HCT116 (cell line): ENCODE measurements at regions not wholly inside any gene's neighbourhood (a gene's known extent, or its start where the extent isn't known, plus 50 kb on each side); places are given as distances from the start of the nearest gene placed in this dataset.

Experiments used
- ATAC-seq: fragments of 200-7000 bp; cut with Tn5 transposase; 2 replicates; pipeline ENCODE4 v1.9.1; 2020; ENCODE audit warnings: mild to moderate bottlenecking, moderate library complexity
- BruUV-seq: library from RNA; stranded (reverse); fragments of 400-500 nt; replicated peaks from 2 replicates; lab custom pipeline; 2021; lab: Mats Ljungman, UMichigan
- CTCF ChIA-PET: fragments of 300-600 bp; sonication (Branson Sonifier 250); formaldehyde crosslinking; loops from one replicate; lab custom pipeline; 2021; ENCODE audit warnings: antibody characterized with exemption; lab: Charles Lee
- POLR2A ChIA-PET: fragments of 300-600, 350-600 bp; sonication (Branson Sonifier 250); formaldehyde crosslinking; loops from one replicate; lab custom pipeline; 2021; ENCODE audit warnings: antibody characterized with exemption; lab: Charles Lee
- RAD21 ChIA-PET, 2 experiments: fragments of 300-600 bp; sonication (Branson Sonifier 250); formaldehyde crosslinking; loops; one replicate each; lab custom pipeline; 2023; ENCODE audit warnings: low total read pairs in 2 of 2; ENCODE audit not compliant: uncharacterized antibody in 2 of 2, unreplicated experiment in 2 of 2, low non-redundant PET in 1 of 2; lab: Charles Lee
- DNase-seq: peaks from one replicate; pipeline ENCODE4 v3.0.0-alpha.2; 2010; ENCODE audit warnings: low read depth, low spot score
- H2AFZ ChIP-seq: fragments of 200-600 bp; shearing (Covaris generic), sonication (generic); 2 replicates; pipeline ENCODE4 v1.6.1; 2017; ENCODE audit warnings: low read depth, mixed run types, mixed read lengths, antibody characterized with exemption, low read length; ENCODE audit not compliant: poor library complexity, severe bottlenecking
- H3K27ac ChIP-seq: 2 replicates; pipeline ENCODE4 v1.5.1; 2012; ENCODE audit warnings: low read depth, low read length
- H3K27me3 ChIP-seq: fragments of 200-600 bp; sonication (generic); 2 replicates; pipeline ENCODE4 v1.6.1; 2016; ENCODE audit warnings: mixed run types, low read length, mixed read lengths; ENCODE audit not compliant: insufficient read depth
- H3K36me3 ChIP-seq, 2 experiments: fragments of 200-500 bp in 1 of 2; fragments of 200-600 bp in 1 of 2; sonication (Bioruptor generic) in 1 of 2; sonication (generic) in 1 of 2; 2 replicates each; pipeline versions ENCODE4 v1.5.1 to v1.6.1; 2014 to 2016; ENCODE audit warnings: low read length in 2 of 2, inconsistent platforms in 1 of 2, mixed read lengths in 1 of 2, mixed run types in 1 of 2; ENCODE audit not compliant: insufficient read depth in 2 of 2, control insufficient read depth in 1 of 2
- H3K4me1 ChIP-seq, 2 experiments: fragments of 200-600 bp in 1 of 2; sonication (generic) in 1 of 2; 2 replicates each; pipeline versions ENCODE4 v1.5.1 to v1.6.1; 2012 to 2017; ENCODE audit warnings: low read length in 2 of 2, inconsistent platforms in 1 of 2, mild to moderate bottlenecking in 1 of 2, mixed read lengths in 1 of 2, mixed run types in 1 of 2, moderate library complexity in 1 of 2; ENCODE audit not compliant: insufficient read depth in 2 of 2, control insufficient read depth in 1 of 2
- H3K4me2 ChIP-seq: fragments of 200-600 bp; sonication (generic); 2 replicates; pipeline ENCODE4 v1.6.1; 2017; ENCODE audit warnings: mixed run types, low read length, mixed read lengths
- H3K4me3 ChIP-seq, 2 experiments: fragments of 200-600 bp in 1 of 2; sonication (generic) in 1 of 2; replicated peaks in 1 of 2; 2 replicates each; pipeline ENCODE4 v1.5.1; 2011 to 2016; ENCODE audit warnings: low read length in 2 of 2, control low read depth in 1 of 2, low read depth in 1 of 2, mild to moderate bottlenecking in 1 of 2, mixed read lengths in 1 of 2, mixed run types in 1 of 2
- H3K79me2 ChIP-seq: fragments of 200-600 bp; sonication (generic); 2 replicates; pipeline ENCODE4 v1.6.1; 2017; ENCODE audit warnings: mild to moderate bottlenecking, mixed run types, low read length, moderate library complexity, mixed read lengths; ENCODE audit not compliant: insufficient read depth
- H3K9ac ChIP-seq: fragments of 200-600 bp; sonication (generic); 2 replicates; pipeline ENCODE4 v1.6.1; 2016; ENCODE audit warnings: low read length, mixed read lengths
- H3K9me2 ChIP-seq: fragments of 200-600 bp; sonication (generic), shearing (Covaris generic); 2 replicates; pipeline ENCODE4 v1.6.1; 2017; ENCODE audit warnings: mixed run types, mild to moderate bottlenecking, moderate library complexity; ENCODE audit not compliant: insufficient read depth
- H3K9me3 ChIP-seq, 2 experiments: fragments of 200-500 bp in 1 of 2; fragments of 200-600 bp in 1 of 2; sonication (Bioruptor generic) in 1 of 2; sonication (generic) in 1 of 2; 2 replicates each; pipeline ENCODE4 v1.6.1; 2014 to 2017; ENCODE audit warnings: low read length in 2 of 2, mixed read lengths in 2 of 2, inconsistent platforms in 1 of 2, low read depth in 1 of 2, mild to moderate bottlenecking in 1 of 2, mixed run types in 1 of 2, moderate library complexity in 1 of 2; ENCODE audit not compliant: control insufficient read depth in 1 of 2, insufficient read depth in 1 of 2
- H4K20me1 ChIP-seq: fragments of 200-600 bp; sonication (generic), shearing (Covaris generic); 2 replicates; pipeline ENCODE4 v1.6.1; 2017; ENCODE audit warnings: mixed run types, mild to moderate bottlenecking, moderate library complexity; ENCODE audit not compliant: insufficient read depth
- EGR1 ChIP-seq: IDR thresholded peaks from 2 replicates; pipeline ENCODE4 v1.6.1; 2012; ENCODE audit warnings: low read depth
- ELF1 ChIP-seq: IDR thresholded peaks from 2 replicates; pipeline ENCODE4 v1.6.1; 2012; ENCODE audit warnings: low read depth, borderline replicate concordance
- SP1 ChIP-seq: IDR thresholded peaks from 2 replicates; pipeline ENCODE4 v1.6.1; 2012; ENCODE audit warnings: low read depth
- ZFX ChIP-seq: fragments of 450-650 bp; IDR thresholded peaks from 2 replicates; pipeline ENCODE4 v1.6.1; 2017
- ZNF274 ChIP-seq: fragments of 200-500 bp; sonication (Bioruptor generic); IDR thresholded peaks from 2 replicates; pipeline ENCODE4 v1.6.1; 2014; ENCODE audit warnings: mild to moderate bottlenecking, low read depth, low read length, inconsistent platforms
- intact Hi-C: fragments of 100-400 bp; cut with micrococcal nuclease; formaldehyde crosslinking; loops from 2 replicates; pipeline ENCODE4 v1.10.0; 2022
- TF ChIP-seq, protein P1 (sequence below): IDR thresholded peaks from 2 replicates; pipeline ENCODE4 v1.6.1; 2012
- TF ChIP-seq, protein P2 (sequence below): IDR thresholded peaks from 2 replicates; pipeline ENCODE4 v1.6.1; 2012; ENCODE audit warnings: low read depth
- TF ChIP-seq, protein P3 (sequence below): IDR thresholded peaks from 2 replicates; pipeline ENCODE4 v1.6.1; 2012
- TF ChIP-seq, protein P4 (sequence below): IDR thresholded peaks from 2 replicates; pipeline ENCODE4 v1.6.1; 2011; ENCODE audit warnings: mild to moderate bottlenecking, low read length, moderate library complexity; ENCODE audit not compliant: insufficient replicate concordance; ENCODE audit errors: extremely low read depth

DNA sequence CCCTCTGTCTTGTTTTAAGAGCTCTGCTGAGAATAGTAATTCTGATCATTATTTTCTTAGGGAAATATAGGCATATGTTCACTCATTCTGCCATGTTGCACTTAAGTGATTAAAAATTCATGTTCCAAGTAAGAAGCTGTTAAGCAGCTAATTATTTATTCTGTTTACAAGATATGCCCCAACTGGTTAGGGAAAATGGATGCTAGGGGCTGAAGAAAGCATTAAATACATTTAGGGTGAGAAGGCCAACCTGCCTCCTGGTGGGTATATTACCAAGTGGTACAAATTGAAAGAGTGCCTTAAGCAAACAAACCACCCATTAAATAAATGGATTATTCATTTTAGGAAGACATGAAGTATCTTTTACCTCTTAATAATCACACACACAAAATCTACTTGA is 392.6 kb upstream of the EPHA5 start:
- ChIA-PET RAD21 (no interaction called here), POLR2A (no interaction called here), CTCF (no interaction called here)
- no peak overlapping the region for H3K9ac ChIP-seq
- ATAC-seq = no peak
- no peaks in the 10 kb centered on the region for H3K36me3 ChIP-seq
- intact Hi-C loops = no loop called here
- no peaks in the 10 kb centered on the region for H3K79me2 ChIP-seq
- H2AFZ ChIP-seq = no peak overlapping the region
- H3K27ac ChIP-seq = no peak overlapping the region
- no peak overlapping the region for H3K4me2 ChIP-seq
- H3K4me3 ChIP-seq = no peak overlapping the region
- no peaks in the 10 kb centered on the region for H3K9me2 ChIP-seq
- TF ChIP-seq EGR1 = no peak
- TF ChIP-seq, protein P1, sequence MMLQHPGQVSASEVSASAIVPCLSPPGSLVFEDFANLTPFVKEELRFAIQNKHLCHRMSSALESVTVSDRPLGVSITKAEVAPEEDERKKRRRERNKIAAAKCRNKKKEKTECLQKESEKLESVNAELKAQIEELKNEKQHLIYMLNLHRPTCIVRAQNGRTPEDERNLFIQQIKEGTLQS = no peak
- TF ChIP-seq, protein P2, sequence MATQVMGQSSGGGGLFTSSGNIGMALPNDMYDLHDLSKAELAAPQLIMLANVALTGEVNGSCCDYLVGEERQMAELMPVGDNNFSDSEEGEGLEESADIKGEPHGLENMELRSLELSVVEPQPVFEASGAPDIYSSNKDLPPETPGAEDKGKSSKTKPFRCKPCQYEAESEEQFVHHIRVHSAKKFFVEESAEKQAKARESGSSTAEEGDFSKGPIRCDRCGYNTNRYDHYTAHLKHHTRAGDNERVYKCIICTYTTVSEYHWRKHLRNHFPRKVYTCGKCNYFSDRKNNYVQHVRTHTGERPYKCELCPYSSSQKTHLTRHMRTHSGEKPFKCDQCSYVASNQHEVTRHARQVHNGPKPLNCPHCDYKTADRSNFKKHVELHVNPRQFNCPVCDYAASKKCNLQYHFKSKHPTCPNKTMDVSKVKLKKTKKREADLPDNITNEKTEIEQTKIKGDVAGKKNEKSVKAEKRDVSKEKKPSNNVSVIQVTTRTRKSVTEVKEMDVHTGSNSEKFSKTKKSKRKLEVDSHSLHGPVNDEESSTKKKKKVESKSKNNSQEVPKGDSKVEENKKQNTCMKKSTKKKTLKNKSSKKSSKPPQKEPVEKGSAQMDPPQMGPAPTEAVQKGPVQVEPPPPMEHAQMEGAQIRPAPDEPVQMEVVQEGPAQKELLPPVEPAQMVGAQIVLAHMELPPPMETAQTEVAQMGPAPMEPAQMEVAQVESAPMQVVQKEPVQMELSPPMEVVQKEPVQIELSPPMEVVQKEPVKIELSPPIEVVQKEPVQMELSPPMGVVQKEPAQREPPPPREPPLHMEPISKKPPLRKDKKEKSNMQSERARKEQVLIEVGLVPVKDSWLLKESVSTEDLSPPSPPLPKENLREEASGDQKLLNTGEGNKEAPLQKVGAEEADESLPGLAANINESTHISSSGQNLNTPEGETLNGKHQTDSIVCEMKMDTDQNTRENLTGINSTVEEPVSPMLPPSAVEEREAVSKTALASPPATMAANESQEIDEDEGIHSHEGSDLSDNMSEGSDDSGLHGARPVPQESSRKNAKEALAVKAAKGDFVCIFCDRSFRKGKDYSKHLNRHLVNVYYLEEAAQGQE = no peak
- TF ChIP-seq, protein P3, sequence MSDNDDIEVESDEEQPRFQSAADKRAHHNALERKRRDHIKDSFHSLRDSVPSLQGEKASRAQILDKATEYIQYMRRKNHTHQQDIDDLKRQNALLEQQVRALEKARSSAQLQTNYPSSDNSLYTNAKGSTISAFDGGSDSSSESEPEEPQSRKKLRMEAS = no peak
- H3K4me1 ChIP-seq = no peaks in the 10 kb centered on the region
- H4K20me1 ChIP-seq = no peaks in the 10 kb centered on the region
- peaks cover 24 to 30% of the 10 kb centered on the region in 2 experiments; a peak in 3 of 4 replicates for H3K9me3 ChIP-seq
- no peak for DNase-seq
- no TSS peak for BruUV-seq
- no peaks in the 10 kb centered on the region for H3K27me3 ChIP-seq

DNA sequence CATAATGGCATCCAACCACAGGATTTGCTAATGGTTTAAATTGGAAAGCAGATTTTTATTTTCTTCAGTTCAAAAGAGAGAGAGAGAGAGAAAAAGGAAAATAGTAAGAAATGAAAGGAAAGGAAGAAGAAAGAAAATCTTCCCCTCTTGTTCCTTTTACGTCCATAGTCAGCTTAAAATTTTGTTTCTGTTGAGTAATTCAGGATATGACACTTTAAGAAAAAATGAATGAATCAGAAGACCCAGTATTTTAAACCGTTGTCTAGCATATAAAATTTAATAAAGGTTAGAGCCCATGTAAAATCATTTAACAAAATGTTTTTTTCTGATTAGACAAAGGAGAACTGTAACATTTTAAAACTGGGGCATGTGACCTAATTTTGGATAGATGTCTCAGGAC is 391.8 kb upstream of the EPHA5 start:
- H3K9me2 ChIP-seq = no peaks in the 10 kb centered on the region
- H3K9me3 ChIP-seq = peaks cover 29 to 30% of the 10 kb centered on the region in 2 experiments; a peak in 2 of 4 replicates
- H4K20me1 ChIP-seq = no peaks in the 10 kb centered on the region
- no peaks in the 10 kb centered on the region for H3K79me2 ChIP-seq
- H3K4me3 ChIP-seq = no peak overlapping the region
- H3K4me2 ChIP-seq = no peak overlapping the region
- no peaks in the 10 kb centered on the region for H3K36me3 ChIP-seq
- H3K9ac ChIP-seq = no peak overlapping the region
- no peaks in the 10 kb centered on the region for H3K27me3 ChIP-seq
- BruUV-seq = no TSS peak
- no peak overlapping the region for H3K27ac ChIP-seq
- intact Hi-C loops = no loop called here
- ChIA-PET CTCF (no interaction called here), RAD21 (no interaction called here), POLR2A (no interaction called here)
- DNase-seq (no peak), ATAC-seq (no peak)
- no peaks in the 10 kb centered on the region for H3K4me1 ChIP-seq
- H2AFZ ChIP-seq = no peak overlapping the region
- TF ChIP-seq ZNF274 (no peak), EGR1 (no peak), ELF1 (no peak), ZFX (no peak), SP1 (no peak)
- TF ChIP-seq, protein P1 = no peak
- TF ChIP-seq, protein P2 = no peak
- TF ChIP-seq, protein P4, sequence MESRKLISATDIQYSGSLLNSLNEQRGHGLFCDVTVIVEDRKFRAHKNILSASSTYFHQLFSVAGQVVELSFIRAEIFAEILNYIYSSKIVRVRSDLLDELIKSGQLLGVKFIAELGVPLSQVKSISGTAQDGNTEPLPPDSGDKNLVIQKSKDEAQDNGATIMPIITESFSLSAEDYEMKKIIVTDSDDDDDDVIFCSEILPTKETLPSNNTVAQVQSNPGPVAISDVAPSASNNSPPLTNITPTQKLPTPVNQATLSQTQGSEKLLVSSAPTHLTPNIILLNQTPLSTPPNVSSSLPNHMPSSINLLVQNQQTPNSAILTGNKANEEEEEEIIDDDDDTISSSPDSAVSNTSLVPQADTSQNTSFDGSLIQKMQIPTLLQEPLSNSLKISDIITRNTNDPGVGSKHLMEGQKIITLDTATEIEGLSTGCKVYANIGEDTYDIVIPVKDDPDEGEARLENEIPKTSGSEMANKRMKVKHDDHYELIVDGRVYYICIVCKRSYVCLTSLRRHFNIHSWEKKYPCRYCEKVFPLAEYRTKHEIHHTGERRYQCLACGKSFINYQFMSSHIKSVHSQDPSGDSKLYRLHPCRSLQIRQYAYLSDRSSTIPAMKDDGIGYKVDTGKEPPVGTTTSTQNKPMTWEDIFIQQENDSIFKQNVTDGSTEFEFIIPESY = no peak
